Activated CD4-positive, CD25-positive, alpha-beta regulatory T cell treated with anti-CD3 and anti-CD28 coated beads, Interleukin-2, amount 50 U/mL, for 24 hours (primary cell): ENCODE measurements at regions not wholly inside any gene's neighbourhood (a gene's known extent, or its start where the extent isn't known, plus 50 kb on each side); places are given as distances from the start of the nearest gene placed in this dataset.
"Not testable (repeated sequence)": the region's sequence is repeated elsewhere in the genome, so short reads cannot be mapped to it uniquely, and the experiment has no call there.

Experiments used
- ATAC-seq, 2 donors: fragments of 150-1000 bp; cut with Tn5 transposase; one replicate each; pipeline ENCODE4 v1.10.0; 2021; ENCODE audit warnings: mild to moderate bottlenecking in 1 of 2, moderate library complexity in 1 of 2

GRCh38 chr4:128758314-128758922 is 51.1 kb upstream of the JADE1 start:
- no peak for ATAC-seq

DNA sequence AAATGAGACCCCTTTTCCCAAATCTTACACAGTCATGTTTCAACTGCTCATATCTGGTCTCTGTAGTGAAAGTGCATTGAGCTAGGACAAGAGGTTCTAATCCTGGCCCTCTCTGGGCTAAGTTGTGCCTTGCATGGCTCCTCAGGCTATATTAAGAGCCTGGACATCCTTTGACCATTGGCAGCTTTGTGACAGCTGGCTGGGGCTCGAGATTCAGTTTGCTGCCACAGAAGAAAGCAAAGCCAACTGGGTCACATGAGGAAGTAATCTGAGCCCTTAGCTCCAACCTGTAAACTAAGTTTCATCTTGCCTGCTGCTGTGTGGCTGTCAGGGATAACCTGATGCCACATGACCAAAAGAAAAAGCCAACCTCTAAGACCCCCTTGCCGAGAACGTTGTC is 51.8 kb upstream of the JADE1 start:
- no peak for ATAC-seq

DNA sequence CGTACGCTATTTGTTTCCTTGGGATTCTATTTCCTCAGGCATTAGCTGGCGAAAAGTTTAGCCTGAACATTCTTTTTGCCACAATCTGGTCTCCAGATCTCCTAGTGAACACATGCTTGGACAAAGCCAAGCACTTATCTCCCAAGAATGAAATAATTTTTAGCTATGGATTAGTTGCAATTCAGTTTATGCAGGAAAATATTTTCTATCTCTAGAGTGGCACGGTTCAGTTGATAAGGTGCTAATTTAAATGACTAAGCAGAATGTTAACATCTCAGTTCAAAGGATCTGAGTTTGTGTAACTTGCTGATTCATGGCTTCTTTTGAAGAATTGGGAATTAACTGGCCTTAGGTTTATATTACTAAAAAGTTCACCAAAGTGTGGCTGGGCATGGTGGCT is 58.1 kb upstream of the JADE1 start:
- no peak for ATAC-seq

DNA sequence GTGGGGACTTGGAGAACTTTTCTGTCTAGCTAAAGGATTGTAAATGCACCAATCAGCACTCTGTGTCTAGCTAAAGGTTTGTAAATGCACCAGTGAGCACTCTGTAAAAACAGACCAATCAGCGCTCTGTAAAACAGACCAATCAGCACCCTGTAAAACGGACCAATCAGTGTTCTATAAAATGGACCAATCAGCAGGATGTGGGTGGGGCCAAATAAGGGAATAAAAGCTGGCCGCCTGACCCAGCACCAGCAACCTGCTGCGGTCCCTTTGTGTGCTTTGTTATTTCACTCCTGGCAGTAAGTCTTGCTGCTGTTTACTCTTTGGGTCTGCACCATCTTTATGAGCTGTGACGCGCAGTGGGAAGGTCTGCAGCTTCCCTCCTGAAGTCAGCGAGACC is 67.8 kb upstream of the JADE1 start:
- ATAC-seq: not testable (repeated sequence)

DNA sequence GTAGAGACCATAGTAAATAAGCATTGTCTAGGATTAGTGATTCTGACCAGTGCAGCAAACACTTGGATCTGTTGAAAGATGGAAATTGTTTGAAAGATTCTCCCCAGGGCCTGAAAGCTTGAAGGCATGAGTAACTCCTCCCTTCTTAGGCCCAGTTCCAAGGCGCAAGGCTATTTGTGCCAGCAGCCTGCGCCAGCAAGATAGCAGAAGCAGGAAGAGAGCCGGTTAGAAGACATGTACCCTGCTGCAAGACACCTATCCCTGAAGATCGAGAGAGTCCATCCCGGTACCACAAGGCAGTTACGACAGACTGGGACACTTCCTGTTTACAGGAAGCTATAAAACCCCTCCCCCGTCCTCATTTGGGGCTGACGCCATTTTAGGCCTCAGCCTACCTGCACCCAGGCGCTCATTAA is 72.4 kb upstream of the JADE1 start:
- no peak for ATAC-seq

GRCh38 chr4:128735714-128736113 is 73.8 kb upstream of the JADE1 start:
- ATAC-seq: no peak

- no peak for ATAC-seq
Observed at GRCh38 chr4:128728190-128728589, 81.3 kb upstream of the JADE1 start.

GRCh38 chr4:128727658-128728057 is 81.8 kb upstream of the JADE1 start:
- no peak for ATAC-seq

- no peak for ATAC-seq
Observed at GRCh38 chr4:128725405-128726055, 84.0 kb upstream of the JADE1 start.

DNA sequence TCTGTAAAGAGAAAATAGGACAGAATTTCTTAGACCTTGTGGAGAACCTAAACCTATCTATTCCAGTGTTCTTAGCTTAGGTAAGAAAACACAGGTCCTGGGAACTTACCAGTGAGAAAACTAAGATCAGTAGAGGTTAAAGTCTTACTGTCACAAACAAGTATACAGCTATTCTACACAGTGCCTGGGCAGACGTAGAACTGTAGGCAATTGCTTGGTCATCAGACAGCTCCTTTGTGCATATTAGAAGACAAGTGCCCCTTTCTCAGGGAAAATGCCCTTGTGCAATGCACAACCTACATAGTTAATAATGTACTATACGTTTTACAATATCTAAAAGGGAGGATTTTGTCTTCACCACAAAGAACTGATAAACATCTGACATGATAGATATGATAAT is 86.6 kb upstream of the JADE1 start:
- ATAC-seq: no peak

DNA sequence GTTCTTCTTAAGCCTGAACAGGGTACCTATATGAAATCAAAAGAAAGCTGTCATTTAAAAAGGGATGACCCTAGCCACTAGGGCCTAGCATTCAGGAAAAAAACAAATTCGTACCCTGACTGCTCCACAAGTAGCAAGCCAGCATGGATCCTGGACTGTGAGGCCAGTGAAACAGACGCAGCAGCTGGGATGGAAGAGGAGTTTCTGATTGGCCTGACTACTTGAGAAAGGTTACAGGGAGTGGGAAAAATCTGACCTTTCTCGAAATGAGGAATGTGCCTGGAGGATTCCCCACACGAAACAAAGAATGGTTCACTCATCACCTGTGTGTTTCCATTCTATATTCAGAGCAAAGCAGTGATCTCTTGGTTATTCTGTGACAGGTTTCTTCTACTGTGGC is 87.6 kb upstream of the JADE1 start:
- ATAC-seq: no peak

- no peak for ATAC-seq
Observed at GRCh38 chr4:128720270-128720669, 89.2 kb upstream of the JADE1 start.

DNA sequence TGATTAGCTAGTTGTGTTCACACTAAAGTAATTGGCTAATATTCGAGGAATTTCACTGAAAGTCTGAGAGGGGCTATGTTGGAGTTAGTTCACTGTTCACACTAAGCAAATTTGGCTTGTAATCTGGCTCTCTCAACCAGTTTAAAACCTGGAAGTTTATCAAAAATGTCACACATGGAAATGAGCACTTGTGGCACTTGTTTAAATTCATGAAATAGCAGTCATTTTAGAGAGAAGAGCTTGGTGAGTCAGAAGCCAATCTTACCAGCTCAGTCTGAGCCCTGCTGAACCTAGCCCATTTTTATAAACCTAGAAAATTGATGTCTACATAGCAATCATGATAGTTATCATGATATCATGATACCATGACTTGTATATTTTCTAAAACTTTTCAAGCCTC is 90.7 kb upstream of the JADE1 start:
- no peak for ATAC-seq

- ATAC-seq: no peak
Observed at GRCh38 chr4:128716338-128716737, 93.2 kb upstream of the JADE1 start.

DNA sequence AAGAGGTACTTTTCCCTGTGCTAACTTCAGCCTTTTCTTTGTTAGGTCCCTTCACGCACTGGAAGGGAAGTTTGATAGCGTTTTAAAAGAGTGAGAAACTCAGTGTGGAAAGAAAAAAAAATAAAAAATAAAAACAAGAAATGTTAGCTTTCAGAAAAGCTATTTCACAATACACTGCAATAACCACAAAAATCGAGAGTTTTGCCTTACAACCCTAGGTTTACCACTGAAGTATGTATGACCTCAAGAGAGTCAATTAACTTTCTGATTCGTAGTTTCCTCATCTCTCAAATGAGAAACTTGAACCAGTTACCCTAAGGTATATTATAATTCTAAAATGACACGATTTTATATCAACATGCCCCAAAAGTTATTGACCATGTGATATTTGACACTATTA is 93.9 kb upstream of the JADE1 start:
- no peak for ATAC-seq

- no peak for ATAC-seq
Observed at GRCh38 chr4:128711361-128711760, 98.1 kb upstream of the JADE1 start.

GRCh38 chr4:128709268-128709667 is 100.2 kb upstream of the JADE1 start:
- no peak for ATAC-seq

GRCh38 chr4:128707864-128708263 is 101.6 kb upstream of the JADE1 start:
- no peak for ATAC-seq

GRCh38 chr4:128703948-128704347 is 105.6 kb upstream of the JADE1 start:
- no peak for ATAC-seq

GRCh38 chr4:128700659-128701350 is 108.7 kb upstream of the JADE1 start:
- no peak for ATAC-seq

DNA sequence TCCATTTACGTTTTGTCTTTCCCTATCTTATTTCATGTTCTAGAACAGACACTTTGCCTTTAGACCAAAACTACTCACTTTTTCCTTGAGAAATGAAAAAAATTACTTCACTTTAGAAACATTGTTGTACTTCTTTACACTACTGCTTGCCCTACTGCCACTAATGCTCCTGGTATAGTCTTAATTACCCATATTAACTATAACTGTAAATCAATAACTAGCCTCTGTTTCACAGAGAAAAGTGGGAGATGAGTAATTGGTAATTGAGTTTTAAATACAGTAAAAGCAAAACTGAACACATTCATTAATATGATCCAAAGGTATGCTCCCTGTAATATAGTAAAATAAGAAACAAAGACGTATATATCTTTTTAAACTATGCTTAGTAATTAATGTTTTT is 111.1 kb upstream of the JADE1 start:
- no peak for ATAC-seq

DNA sequence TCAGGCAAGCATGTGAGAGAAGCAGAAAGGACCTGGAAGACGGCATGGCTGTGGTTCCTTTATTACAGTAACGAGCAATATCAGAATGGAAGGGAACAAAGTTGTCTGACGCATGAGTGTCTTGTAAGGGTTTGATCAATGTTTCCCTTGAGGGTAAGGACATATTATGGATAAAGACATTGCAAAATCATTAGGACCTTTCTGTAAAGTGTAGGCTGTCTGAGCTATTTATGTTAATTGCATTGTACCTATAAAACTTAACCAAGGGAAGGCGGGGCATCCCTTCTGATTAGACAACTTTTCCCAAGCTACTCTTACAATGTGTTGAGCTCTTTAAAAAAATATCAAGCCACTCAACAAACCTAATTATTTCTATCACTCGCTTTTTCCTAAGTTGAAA is 112.2 kb upstream of the JADE1 start:
- no peak for ATAC-seq

- no peak for ATAC-seq
Observed at GRCh38 chr4:128690011-128690410, 119.5 kb upstream of the JADE1 start.

DNA sequence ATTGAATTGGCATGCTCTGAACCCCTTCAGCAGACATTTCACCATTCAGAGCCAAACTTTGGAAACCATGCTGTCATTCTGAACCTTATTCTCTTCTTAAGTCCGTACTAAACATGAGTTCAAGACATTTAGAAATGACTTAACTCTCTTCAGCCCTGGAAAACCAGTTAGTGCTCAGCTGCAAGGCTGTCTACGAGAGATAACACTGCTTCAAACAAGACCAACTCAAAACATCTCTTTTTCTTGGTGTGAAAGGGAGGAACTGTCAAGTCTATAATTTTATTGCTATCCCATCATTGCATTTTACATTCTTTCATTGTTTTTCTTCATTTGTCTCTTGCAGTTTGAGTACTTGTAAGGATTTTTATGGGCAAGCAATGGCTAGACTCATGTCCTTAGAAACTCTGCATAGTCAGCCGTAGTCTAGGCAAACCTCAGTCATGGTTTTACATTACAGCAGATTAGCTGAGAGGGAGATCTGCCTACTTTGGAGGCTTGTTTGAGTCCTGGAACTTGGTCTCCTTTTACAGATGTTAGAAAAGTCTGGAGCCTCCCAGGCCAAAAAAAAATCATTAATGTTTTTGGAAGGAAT is 120.6 kb upstream of the JADE1 start:
- no peak for ATAC-seq
